HEK293 (cell line): ENCODE measurements at regions not wholly inside any gene's neighbourhood (a gene's known extent, or its start where the extent isn't known, plus 50 kb on each side); places are given as distances from the start of the nearest gene placed in this dataset.

Experiments used
- CTCF ChIA-PET: fragments of 350-600 bp; formaldehyde crosslinking; extraction: SDS; loops from one replicate; lab custom pipeline; 2021; ENCODE audit warnings: antibody characterized with exemption; lab: Yijun Ruan, JAX
- POLR2A ChIA-PET: fragments of 300-600 bp; formaldehyde crosslinking; extraction: SDS; loops from one replicate; lab custom pipeline; 2020; ENCODE audit warnings: antibody characterized with exemption, inconsistent platforms; lab: Yijun Ruan, JAX
- H3K27ac ChIP-seq: fragments of 200-500 bp; sonication (Bioruptor generic); 2 replicates; pipeline ENCODE4 v1.5.1; 2014; ENCODE audit warnings: low read depth, low read length, control low read depth, inconsistent platforms; ENCODE audit errors: extremely low read depth
- H3K36me3 ChIP-seq, 2 experiments: fragments of 200-500 bp in 1 of 2; sonication (Bioruptor generic) in 1 of 2; 1 replicate in 1 of 2; 2 replicates in 1 of 2; pipeline ENCODE4 v1.5.1; 2014 to 2017; ENCODE audit warnings: inconsistent platforms in 2 of 2, low read length in 2 of 2; ENCODE audit not compliant: control insufficient read depth in 2 of 2, insufficient read depth in 1 of 2
- H3K4me1 ChIP-seq: fragments of 200-500 bp; sonication (Bioruptor generic); 2 replicates; pipeline ENCODE4 v1.5.1; 2014; ENCODE audit warnings: mild to moderate bottlenecking, low read length, inconsistent platforms; ENCODE audit not compliant: control insufficient read depth, insufficient read depth
- H3K4me3 ChIP-seq: 2 replicates; pipeline ENCODE4 v1.5.1; 2011; ENCODE audit warnings: low read depth, mild to moderate bottlenecking, control low read depth, low read length, moderate library complexity
- H3K9me3 ChIP-seq: fragments of 200-500 bp; sonication (Bioruptor generic); 2 replicates; pipeline ENCODE4 v1.5.1; 2014; ENCODE audit warnings: low read depth, low read length, inconsistent platforms; ENCODE audit not compliant: control insufficient read depth, insufficient read depth
- EGR2 ChIP-seq: fragments of 450-650 bp; formaldehyde crosslinking; IDR thresholded peaks from 2 replicates; pipeline ENCODE4 v1.5.1; 2016; ENCODE audit warnings: low read depth, missing biosample characterization, missing genetic modification characterization
- HOXC10 ChIP-seq: sonication (generic); formaldehyde crosslinking; IDR thresholded peaks from 2 replicates; pipeline ENCODE4 v1.8.1; 2023; ENCODE audit warnings: mild to moderate bottlenecking, missing genetic modification reagents
- PBX3 ChIP-seq: sonication (generic); formaldehyde crosslinking; IDR thresholded peaks from 2 replicates; pipeline ENCODE4 v1.8.1; 2022; ENCODE audit warnings: mild to moderate bottlenecking, moderate library complexity, missing genetic modification reagents
- PRDM4 ChIP-seq: fragments of 450-650 bp; formaldehyde crosslinking; IDR thresholded peaks from 2 replicates; pipeline ENCODE4 v1.5.1; 2017; ENCODE audit warnings: missing biosample characterization, missing genetic modification characterization
- SP2 ChIP-seq: fragments of 450-650 bp; formaldehyde crosslinking; IDR thresholded peaks from 2 replicates; pipeline ENCODE4 v1.5.1; 2016; ENCODE audit warnings: missing biosample characterization, missing genetic modification characterization
- ZBTB11 ChIP-seq: fragments of 450-650 bp; formaldehyde crosslinking; conservative IDR thresholded peaks from 2 replicates; pipeline ENCODE4 v1.5.1; 2016; ENCODE audit warnings: low read depth, missing biosample characterization, missing genetic modification characterization
- ZBTB7A ChIP-seq: fragments of 450-650 bp; formaldehyde crosslinking; IDR thresholded peaks from 2 replicates; pipeline ENCODE4 v1.5.1; 2016; ENCODE audit warnings: low read depth, missing biosample characterization, missing genetic modification characterization
- ZBTB8A ChIP-seq: fragments of 450-650 bp; formaldehyde crosslinking; IDR thresholded peaks from 2 replicates; pipeline ENCODE4 v1.5.1; 2016; ENCODE audit warnings: missing biosample characterization, missing genetic modification characterization
- ZEB2 ChIP-seq: fragments of 450-650 bp; formaldehyde crosslinking; IDR thresholded peaks from 2 replicates; pipeline ENCODE4 v1.5.1; 2016; ENCODE audit warnings: missing biosample characterization, missing genetic modification characterization
- ZFHX2 ChIP-seq: fragments of 450-650 bp; formaldehyde crosslinking; conservative IDR thresholded peaks from 2 replicates; pipeline ENCODE4 v1.5.1; 2016; ENCODE audit warnings: missing biosample characterization, missing genetic modification characterization
- ZFP37 ChIP-seq: fragments of 450-650 bp; formaldehyde crosslinking; IDR thresholded peaks from 2 replicates; pipeline ENCODE4 v1.5.1; 2016; ENCODE audit warnings: missing biosample characterization, missing genetic modification characterization
- ZNF174 ChIP-seq: fragments of 450-650 bp; formaldehyde crosslinking; IDR thresholded peaks from 2 replicates; pipeline ENCODE4 v1.5.0; 2017; ENCODE audit warnings: missing biosample characterization, mild to moderate bottlenecking, missing genetic modification characterization
- ZNF302 ChIP-seq: fragments of 450-650 bp; formaldehyde crosslinking; IDR thresholded peaks from 2 replicates; pipeline ENCODE4 v1.5.1; 2016; ENCODE audit warnings: missing biosample characterization, missing genetic modification characterization, low read depth
- ZNF335 ChIP-seq: fragments of 450-650 bp; formaldehyde crosslinking; conservative IDR thresholded peaks from 2 replicates; pipeline ENCODE4 v1.5.1; 2016; ENCODE audit warnings: missing biosample characterization, missing genetic modification characterization
- ZNF423 ChIP-seq: fragments of 450-650 bp; formaldehyde crosslinking; IDR thresholded peaks from 2 replicates; pipeline ENCODE4 v1.5.1; 2016; ENCODE audit warnings: missing biosample characterization, missing genetic modification characterization
- ZNF518A ChIP-seq: fragments of 450-650 bp; formaldehyde crosslinking; conservative IDR thresholded peaks from 2 replicates; pipeline ENCODE4 v1.5.1; 2016; ENCODE audit warnings: low read depth, missing biosample characterization, missing genetic modification characterization
- ZNF580 ChIP-seq: fragments of 450-650 bp; formaldehyde crosslinking; IDR thresholded peaks from 2 replicates; pipeline ENCODE4 v1.5.1; 2016; ENCODE audit warnings: missing biosample characterization, missing genetic modification characterization
- ZNF658 ChIP-seq: fragments of 450-650 bp; formaldehyde crosslinking; IDR thresholded peaks from 2 replicates; pipeline ENCODE4; 2016; ENCODE audit warnings: missing biosample characterization, missing genetic modification characterization
- ZNF677 ChIP-seq: fragments of 450-650 bp; IDR thresholded peaks from 2 replicates; pipeline ENCODE4 v1.5.0; 2018; ENCODE audit warnings: missing biosample characterization, mild to moderate bottlenecking, missing genetic modification characterization, moderate library complexity
- ZNF704 ChIP-seq: fragments of 450-650 bp; formaldehyde crosslinking; IDR thresholded peaks from 2 replicates; pipeline ENCODE4 v1.5.1; 2016; ENCODE audit warnings: missing biosample characterization, missing genetic modification characterization
- ZNF776 ChIP-seq: fragments of 450-650 bp; formaldehyde crosslinking; IDR thresholded peaks from 2 replicates; pipeline ENCODE4 v1.5.0; 2017; ENCODE audit warnings: missing biosample characterization, missing genetic modification characterization, borderline replicate concordance

GRCh38 chr15:45871121-45871855 is 236.5 kb downstream of the SQOR start:
- Histone ChIP-seq H3K4me3 (no peak overlapping the region), H3K36me3 (no peaks in the 10 kb centered on the region), H3K4me1 (no peaks in the 10 kb centered on the region), H3K9me3 (no peaks in the 10 kb centered on the region), H3K27ac (no peak overlapping the region)
- TF ChIP-seq EGR2 (tag by site-specific recombination) = peak; percentile 58; the same call in 1 of the 2 replicates
- no peak for TF ChIP-seq ZNF518A (tag by site-specific recombination)
- peak; percentile 18; the same call in 1 of the 2 replicates for TF ChIP-seq ZFHX2
- ChIA-PET CTCF (interaction anchor here (0.6 kb wide), 1 partner anchor 50 kb away, joined by 4 read pairs; no protein-coding TSS in a partner anchor), POLR2A (no interaction called here)

- POLR2A ChIA-PET = no interaction called here
Measured at GRCh38 chr15:45873781-45874180, 239.0 kb downstream of the SQOR start.

More at GRCh38 chr15:45873781-45874180, 239.0 kb downstream of the SQOR start:
- H3K27ac ChIP-seq = no peak overlapping the region
- no peaks in the 10 kb centered on the region for H3K36me3 ChIP-seq
- CTCF ChIA-PET = no interaction called here
- H3K4me1 ChIP-seq = no peaks in the 10 kb centered on the region
- no peak for TF ChIP-seq ZBTB7A (tag by site-specific recombination)
- TF ChIP-seq ZEB2 = no peak
- no peak for TF ChIP-seq ZNF335 (tag by site-specific recombination)
- no peak for TF ChIP-seq ZBTB8A (tag by site-specific recombination)
- no peak for TF ChIP-seq ZFHX2
- no peak for TF ChIP-seq ZFP37
- no peak for TF ChIP-seq ZNF776 (tag by site-specific recombination)
- no peak for TF ChIP-seq ZBTB11 (tag by site-specific recombination)
- no peak for TF ChIP-seq ZNF704
- no peak for TF ChIP-seq ZNF174 (tag by site-specific recombination)
- no peak for TF ChIP-seq ZNF423 (tag by site-specific recombination)
- no peak for TF ChIP-seq ZNF302 (tag by site-specific recombination)
- TF ChIP-seq ZNF677 (tag by site-specific recombination) = no peak
- no peak for TF ChIP-seq PBX3 (CRISPR knock-in tag)
- TF ChIP-seq ZNF580 (tag by site-specific recombination) = no peak
- TF ChIP-seq HOXC10 (CRISPR knock-in tag) = no peak
- no peak for TF ChIP-seq SP2 (tag by site-specific recombination)
- TF ChIP-seq ZNF658 (tag by site-specific recombination) = no peak
- no peak for TF ChIP-seq PRDM4 (tag by site-specific recombination)
- TF ChIP-seq, all 188 proteins: peak for 0
- no peaks in the 10 kb centered on the region for H3K9me3 ChIP-seq
- H3K4me3 ChIP-seq = no peak overlapping the region
